ENCODE measurements at regions not wholly inside any gene's neighbourhood (a gene's known extent, or its start where the extent isn't known, plus 50 kb on each side); places are given as distances from the start of the nearest gene placed in this dataset.

GRCh38 chr1:50266509-50266908 is 156.7 kb downstream of the DMRTA2 start:
- 5% methylated on average over 3 of the region's 3 CpGs for WGBS (ENCODE audit: low lambda C conversion rate)
- Histone ChIP-seq H2AFZ (ENCODE audit: low read length) (no peak overlapping the region), H3K36me3 (replicated peaks in 1 of 2; ENCODE audit: control insufficient read depth in 1 of 2, insufficient read depth in 2 of 2, low read length in 2 of 2) (no peaks in the 10 kb centered on the region), H3K4me3 (replicated peaks in 1 of 3; ENCODE audit: insufficient read depth in 1 of 3, low read depth in 2 of 3, low read length in 3 of 3) (no peak overlapping the region), H4K20me1 (ENCODE audit: insufficient read depth, low read length) (no peaks in the 10 kb centered on the region), H3K79me2 (ENCODE audit: insufficient read depth, low read length) (no peaks in the 10 kb centered on the region), H3K9ac (ENCODE audit: insufficient read depth, low read depth, low read length) (no peak overlapping the region), H3K4me2 (ENCODE audit: low read depth, low read length) (no peak overlapping the region), H3K4me1 (ENCODE audit: insufficient read depth, low read length) (no peaks in the 10 kb centered on the region), H3K27ac (ENCODE audit: extremely low read length, insufficient read depth, low read length) (no peak overlapping the region), H3K27me3 (ENCODE audit: control insufficient read depth in 1 of 2, insufficient read depth in 2 of 2, low read length in 2 of 2) (no peaks in the 10 kb centered on the region), H3K9me3 (ENCODE audit: low read length) (no peaks in the 10 kb centered on the region)
- in situ Hi-C loops (cut with HindIII; ENCODE audit: extremely low pct_ligation_motif_present, low pct_unique_long_range_greater_than_20kb) (no loop called here), intact Hi-C loops (cut with micrococcal nuclease; ENCODE audit: unreplicated experiment) (no loop called here)
- POLR2A ChIA-PET: no interaction called here
- FAIRE-seq (no peak), DNase-seq (ENCODE audit: low spot score) (no peak), ATAC-seq (no peak)
- no TSS peak for BruUV-seq (replicated peaks)
- CTCF ChIA-PET (ENCODE audit: low intra/inter-chr PET ratio, low total read pairs): no interaction called here
- no peak for TF ChIP-seq SRSF1 (optimal IDR thresholded peaks at IDR 0.05; ENCODE audit: low read depth, low read length)
- TF ChIP-seq NFE2L2 (IDR thresholded peaks at IDR 0.05; ENCODE audit: low read length): no peak
- no peak for TF ChIP-seq FOXP4 (CRISPR knock-in tag; IDR thresholded peaks at IDR 0.05)
- TF ChIP-seq GZF1 (CRISPR knock-in tag; IDR thresholded peaks at IDR 0.05): no peak
- TF ChIP-seq ATF6 (CRISPR knock-in tag; conservative IDR thresholded peaks at IDR 0.05): no peak
- no peak for TF ChIP-seq AHR (CRISPR knock-in tag; IDR thresholded peaks at IDR 0.05)
